ENCODE measurements at regions not wholly inside any gene's neighbourhood (a gene's known extent, or its start where the extent isn't known, plus 50 kb on each side); places are given as distances from the start of the nearest gene placed in this dataset.

DNA sequence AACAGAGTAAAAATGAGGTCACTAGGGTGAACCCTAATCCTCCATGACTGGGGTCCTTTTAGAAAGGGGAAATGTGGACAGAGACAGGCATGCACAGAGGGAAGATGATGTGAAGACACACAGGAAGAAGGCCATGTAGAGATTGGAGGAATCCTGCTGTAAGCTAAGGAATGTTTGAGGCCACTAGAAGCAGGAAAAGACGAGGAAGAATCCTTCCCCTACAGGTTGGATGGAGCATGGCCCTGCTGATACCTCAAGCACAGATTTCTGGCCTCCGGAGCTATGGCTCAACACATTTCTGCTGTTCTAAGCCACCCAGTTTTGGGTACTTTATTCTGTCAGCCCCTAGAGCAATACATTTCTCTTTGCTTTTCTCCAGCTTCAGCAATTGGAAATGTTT, 486.9 kb downstream of the MIAT start:
- Histone ChIP-seq H3K4me2 (ENCODE audit: insufficient read depth, insufficient read length, low read length) (no peak overlapping the region), H4K8ac (replicated peaks; ENCODE audit: insufficient read length, low read depth, low read length) (no peak overlapping the region), H4K5ac (ENCODE audit: insufficient read length, low read depth, low read length) (no peak overlapping the region), H3K23ac (ENCODE audit: insufficient read length, low read depth, low read length) (no peak overlapping the region), H4K91ac (ENCODE audit: insufficient read length, low read depth, low read length) (no peak overlapping the region), H3K27me3 (ENCODE audit: insufficient read depth, low read length) (no peaks in the 10 kb centered on the region), H3T11ph (ENCODE audit: low read length) (no peak overlapping the region), H3K23me2 (ENCODE audit: insufficient read length, low read depth, low read length, poor library complexity, severe bottlenecking) (no peaks in the 10 kb centered on the region), H3K4ac (ENCODE audit: low read depth, low read length) (no peak overlapping the region), H2BK20ac (ENCODE audit: low read depth, low read length, poor library complexity, severe bottlenecking) (no peak overlapping the region), H2BK120ac (ENCODE audit: low read depth, low read length, poor library complexity, severe bottlenecking) (no peak overlapping the region), H3K14ac (ENCODE audit: insufficient read depth, low read length) (no peak overlapping the region), H3K56ac (ENCODE audit: insufficient read length, low read depth, low read length) (no peak overlapping the region), H2BK5ac (ENCODE audit: insufficient read length, low read length) (no peak overlapping the region), H3K18ac (ENCODE audit: insufficient read length, low read depth, low read length) (no peak overlapping the region), H3K9me3 (ENCODE audit: control insufficient read depth, low read depth, low read length) (no peaks in the 10 kb centered on the region), H2AFZ (ENCODE audit: low read length) (no peak overlapping the region), H3K79me2 (ENCODE audit: insufficient read depth, low read length) (no peaks in the 10 kb centered on the region), H3K27ac (ENCODE audit: insufficient read length, low read depth, low read length) (no peak overlapping the region), H3K4me1 (ENCODE audit: insufficient read depth, low read length) (no peaks in the 10 kb centered on the region), H2BK12ac (ENCODE audit: insufficient read length, low read depth, low read length) (no peak overlapping the region), H2AK5ac (ENCODE audit: insufficient read length, low read length) (no peak overlapping the region), H4K20me1 (ENCODE audit: control insufficient read depth, insufficient read depth, insufficient read length) (no peaks in the 10 kb centered on the region), H3K9ac (ENCODE audit: extremely low read depth, insufficient read length, low read length) (no peak overlapping the region), H3K79me1 (ENCODE audit: insufficient read depth, low read depth, low read length, poor library complexity, severe bottlenecking) (no peaks in the 10 kb centered on the region), H2BK15ac (ENCODE audit: low read depth, low read length) (no peak overlapping the region)
- Mint-ChIP-seq H3K36me3 (ENCODE audit: insufficient read depth in 1 of 3, low read depth in 3 of 3) (no peaks in the 10 kb centered on the region), H3K27ac (no peak overlapping the region), H3K27me3 (ENCODE audit: low read depth) (peaks cover 6% of the 10 kb centered on the region), H3K4me1 (no peaks in the 10 kb centered on the region), H3K9me3 (peaks cover 0 to 3% of the 10 kb centered on the region in 2 experiments; a peak in 1 of 5 replicates), H3K4me3 (no peak overlapping the region)
- no peak for DNase-seq
- TF ChIP-seq CTCF (conservative IDR thresholded peaks at IDR 0.05): peak; percentile 50
- WGBS (ENCODE audit: extremely low coverage, insufficient read length, low lambda C conversion rate): no CpG with 5 or more reads among the region's 2 CpGs
